Endothelial cell of umbilical vein (primary cell): ENCODE measurements at regions not wholly inside any gene's neighbourhood (a gene's known extent, or its start where the extent isn't known, plus 50 kb on each side); places are given as distances from the start of the nearest gene placed in this dataset.

ENCODE experiments used
- JUN ChIP-seq: IDR thresholded peaks from 2 replicates; pipeline ENCODE4 v1.6.1; 2011; ENCODE audit warnings: borderline replicate concordance, low read depth; ENCODE audit not compliant: insufficient read length, insufficient read depth
- POLR2A ChIP-seq: IDR thresholded peaks from 2 replicates; pipeline ENCODE4 v1.6.1; 2012; ENCODE audit warnings: low read depth, mild to moderate bottlenecking, control low read depth, low read length
- TF ChIP-seq, protein P1 (sequence below), 2 donors: IDR thresholded peaks; 1 replicate in 1 of 2; 2 replicates in 1 of 2; pipeline ENCODE4 v1.5.1; 2011; ENCODE audit warnings: low read length in 2 of 2, mild to moderate bottlenecking in 2 of 2, moderate library complexity in 2 of 2, control low read depth in 1 of 2, inconsistent platforms in 1 of 2, low read depth in 1 of 2; ENCODE audit not compliant: insufficient read depth in 1 of 2; ENCODE audit errors: extremely low read depth in 1 of 2

DNA sequence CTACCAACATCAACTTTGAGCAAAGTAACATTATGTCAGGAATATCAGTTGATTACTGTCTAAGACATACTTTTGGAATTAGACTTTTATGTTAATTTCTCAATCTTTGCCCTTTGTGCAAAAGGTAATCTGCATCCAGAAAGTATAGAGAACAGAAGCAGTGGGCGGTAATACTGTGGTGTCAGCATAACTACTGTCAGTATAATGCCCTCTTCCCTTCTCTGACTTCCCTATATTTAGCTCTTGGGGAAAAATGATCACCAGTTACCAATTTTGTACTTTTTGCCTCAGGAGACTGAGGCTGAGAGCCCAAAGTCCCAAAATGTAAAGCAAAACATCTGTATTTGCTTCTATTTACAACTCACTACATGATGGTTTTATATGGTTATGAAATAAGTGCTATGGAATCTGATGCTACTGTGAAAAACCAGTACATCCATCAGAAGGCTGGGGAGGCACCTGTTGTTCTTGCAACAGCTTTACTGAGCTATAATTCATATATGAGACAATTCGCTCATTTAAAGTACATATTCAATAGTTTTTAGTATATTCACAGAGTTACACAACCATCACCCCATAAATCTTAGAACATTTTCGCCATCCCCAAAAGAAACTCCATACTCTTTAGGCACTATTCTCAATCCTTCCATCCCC is 51.3 kb upstream of the CD302 start:
- TF ChIP-seq, protein P1, sequence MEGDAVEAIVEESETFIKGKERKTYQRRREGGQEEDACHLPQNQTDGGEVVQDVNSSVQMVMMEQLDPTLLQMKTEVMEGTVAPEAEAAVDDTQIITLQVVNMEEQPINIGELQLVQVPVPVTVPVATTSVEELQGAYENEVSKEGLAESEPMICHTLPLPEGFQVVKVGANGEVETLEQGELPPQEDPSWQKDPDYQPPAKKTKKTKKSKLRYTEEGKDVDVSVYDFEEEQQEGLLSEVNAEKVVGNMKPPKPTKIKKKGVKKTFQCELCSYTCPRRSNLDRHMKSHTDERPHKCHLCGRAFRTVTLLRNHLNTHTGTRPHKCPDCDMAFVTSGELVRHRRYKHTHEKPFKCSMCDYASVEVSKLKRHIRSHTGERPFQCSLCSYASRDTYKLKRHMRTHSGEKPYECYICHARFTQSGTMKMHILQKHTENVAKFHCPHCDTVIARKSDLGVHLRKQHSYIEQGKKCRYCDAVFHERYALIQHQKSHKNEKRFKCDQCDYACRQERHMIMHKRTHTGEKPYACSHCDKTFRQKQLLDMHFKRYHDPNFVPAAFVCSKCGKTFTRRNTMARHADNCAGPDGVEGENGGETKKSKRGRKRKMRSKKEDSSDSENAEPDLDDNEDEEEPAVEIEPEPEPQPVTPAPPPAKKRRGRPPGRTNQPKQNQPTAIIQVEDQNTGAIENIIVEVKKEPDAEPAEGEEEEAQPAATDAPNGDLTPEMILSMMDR (IDR thresholded peaks at IDR 0.05; ENCODE audit: extremely low read depth in 1 of 2, insufficient read depth in 1 of 2, low read depth in 1 of 2, low read length in 2 of 2) = no peak
- TF ChIP-seq POLR2A (no peak), JUN (no peak)
